Panc1 (cell line): ENCODE measurements at regions not wholly inside any gene's neighbourhood (a gene's known extent, or its start where the extent isn't known, plus 50 kb on each side); places are given as distances from the start of the nearest gene placed in this dataset.

ENCODE experiments used
- POLR2AphosphoS5 ChIP-seq: IDR thresholded peaks from 2 replicates; pipeline ENCODE4 v1.6.1; 2012; ENCODE audit warnings: mild to moderate bottlenecking, low read depth, low read length, moderate library complexity
- SIN3A ChIP-seq: IDR thresholded peaks from 2 replicates; pipeline ENCODE4 v1.6.1; 2012; ENCODE audit warnings: low read depth, mild to moderate bottlenecking, low read length, moderate library complexity, borderline replicate concordance; ENCODE audit not compliant: insufficient read depth
- TCF7L2 ChIP-seq: IDR thresholded peaks from 2 replicates; pipeline ENCODE4 v1.6.1; 2011; ENCODE audit warnings: mild to moderate bottlenecking, low read depth, low read length, inconsistent platforms
- TF ChIP-seq, protein P1 (sequence below): fragments of 450-650 bp; IDR thresholded peaks from 2 replicates; pipeline ENCODE4 v1.5.1; 2017; ENCODE audit warnings: mild to moderate bottlenecking
- TF ChIP-seq, protein P2 (sequence below), 2 experiments: IDR thresholded peaks; 2 replicates each; pipeline ENCODE4 v1.6.1; 2011 to 2012; ENCODE audit warnings: low read depth in 2 of 2, control low read depth in 1 of 2, low read length in 1 of 2, mild to moderate bottlenecking in 1 of 2, moderate library complexity in 1 of 2; ENCODE audit not compliant: insufficient read depth in 1 of 2

DNA sequence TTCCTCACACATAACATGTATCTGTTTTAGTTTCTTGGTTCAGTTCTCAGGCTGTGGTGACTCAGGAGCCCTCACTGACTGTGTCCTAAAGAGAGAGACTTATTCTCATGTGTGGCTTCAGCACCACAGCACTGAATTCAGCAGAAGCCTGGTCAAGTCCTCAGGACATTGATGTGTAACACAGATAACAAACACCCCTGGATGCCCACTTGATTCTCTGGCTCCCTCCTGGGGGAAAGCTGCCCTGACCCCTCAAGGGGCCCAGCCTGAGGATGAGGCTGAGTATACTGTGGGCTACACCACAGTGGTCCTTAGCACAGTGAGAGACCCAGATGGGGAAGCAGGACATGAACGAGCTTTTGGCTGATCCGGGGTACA is 87.2 kb upstream of the VPREB1 start:
- TF ChIP-seq POLR2AphosphoS5 (no peak), SIN3A (no peak), TCF7L2 (no peak)
- TF ChIP-seq, protein P1, sequence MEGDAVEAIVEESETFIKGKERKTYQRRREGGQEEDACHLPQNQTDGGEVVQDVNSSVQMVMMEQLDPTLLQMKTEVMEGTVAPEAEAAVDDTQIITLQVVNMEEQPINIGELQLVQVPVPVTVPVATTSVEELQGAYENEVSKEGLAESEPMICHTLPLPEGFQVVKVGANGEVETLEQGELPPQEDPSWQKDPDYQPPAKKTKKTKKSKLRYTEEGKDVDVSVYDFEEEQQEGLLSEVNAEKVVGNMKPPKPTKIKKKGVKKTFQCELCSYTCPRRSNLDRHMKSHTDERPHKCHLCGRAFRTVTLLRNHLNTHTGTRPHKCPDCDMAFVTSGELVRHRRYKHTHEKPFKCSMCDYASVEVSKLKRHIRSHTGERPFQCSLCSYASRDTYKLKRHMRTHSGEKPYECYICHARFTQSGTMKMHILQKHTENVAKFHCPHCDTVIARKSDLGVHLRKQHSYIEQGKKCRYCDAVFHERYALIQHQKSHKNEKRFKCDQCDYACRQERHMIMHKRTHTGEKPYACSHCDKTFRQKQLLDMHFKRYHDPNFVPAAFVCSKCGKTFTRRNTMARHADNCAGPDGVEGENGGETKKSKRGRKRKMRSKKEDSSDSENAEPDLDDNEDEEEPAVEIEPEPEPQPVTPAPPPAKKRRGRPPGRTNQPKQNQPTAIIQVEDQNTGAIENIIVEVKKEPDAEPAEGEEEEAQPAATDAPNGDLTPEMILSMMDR = no peak
- TF ChIP-seq, protein P2, sequence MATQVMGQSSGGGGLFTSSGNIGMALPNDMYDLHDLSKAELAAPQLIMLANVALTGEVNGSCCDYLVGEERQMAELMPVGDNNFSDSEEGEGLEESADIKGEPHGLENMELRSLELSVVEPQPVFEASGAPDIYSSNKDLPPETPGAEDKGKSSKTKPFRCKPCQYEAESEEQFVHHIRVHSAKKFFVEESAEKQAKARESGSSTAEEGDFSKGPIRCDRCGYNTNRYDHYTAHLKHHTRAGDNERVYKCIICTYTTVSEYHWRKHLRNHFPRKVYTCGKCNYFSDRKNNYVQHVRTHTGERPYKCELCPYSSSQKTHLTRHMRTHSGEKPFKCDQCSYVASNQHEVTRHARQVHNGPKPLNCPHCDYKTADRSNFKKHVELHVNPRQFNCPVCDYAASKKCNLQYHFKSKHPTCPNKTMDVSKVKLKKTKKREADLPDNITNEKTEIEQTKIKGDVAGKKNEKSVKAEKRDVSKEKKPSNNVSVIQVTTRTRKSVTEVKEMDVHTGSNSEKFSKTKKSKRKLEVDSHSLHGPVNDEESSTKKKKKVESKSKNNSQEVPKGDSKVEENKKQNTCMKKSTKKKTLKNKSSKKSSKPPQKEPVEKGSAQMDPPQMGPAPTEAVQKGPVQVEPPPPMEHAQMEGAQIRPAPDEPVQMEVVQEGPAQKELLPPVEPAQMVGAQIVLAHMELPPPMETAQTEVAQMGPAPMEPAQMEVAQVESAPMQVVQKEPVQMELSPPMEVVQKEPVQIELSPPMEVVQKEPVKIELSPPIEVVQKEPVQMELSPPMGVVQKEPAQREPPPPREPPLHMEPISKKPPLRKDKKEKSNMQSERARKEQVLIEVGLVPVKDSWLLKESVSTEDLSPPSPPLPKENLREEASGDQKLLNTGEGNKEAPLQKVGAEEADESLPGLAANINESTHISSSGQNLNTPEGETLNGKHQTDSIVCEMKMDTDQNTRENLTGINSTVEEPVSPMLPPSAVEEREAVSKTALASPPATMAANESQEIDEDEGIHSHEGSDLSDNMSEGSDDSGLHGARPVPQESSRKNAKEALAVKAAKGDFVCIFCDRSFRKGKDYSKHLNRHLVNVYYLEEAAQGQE (IDR thresholded peaks at IDR 0.05; ENCODE audit: insufficient read depth in 1 of 2, low read depth in 2 of 2, low read length in 1 of 2) = no peak
